ENCODE measurements at regions not wholly inside any gene's neighbourhood (a gene's known extent, or its start where the extent isn't known, plus 50 kb on each side); places are given as distances from the start of the nearest gene placed in this dataset.

GRCh38 chr1:221327954-221328353, 413.9 kb downstream of the DUSP10 start:
- H3K4me1 ChIP-seq = no peaks in the 10 kb centered on the region
- no peaks in the 10 kb centered on the region for H3K27me3 ChIP-seq
- H3K4me3 ChIP-seq = no peak overlapping the region
- H3K9ac ChIP-seq (ENCODE audit: low read depth in 2 of 2, low read length in 2 of 2) = no peak overlapping the region
- intact Hi-C loops (cut with DNase I) = no loop called here
- no peaks in the 10 kb centered on the region for H3K9me3 ChIP-seq
- no peak overlapping the region for H3K27ac ChIP-seq
- TF ChIP-seq CTCF (IDR thresholded peaks at IDR 0.05) = no peak
- no peaks in the 10 kb centered on the region for H3K36me3 ChIP-seq
- DNase-seq = no peak

- Histone ChIP-seq H3K4me1 (no peaks in the 10 kb centered on the region), H3K4me3 (no peak overlapping the region), H3K27ac (no peak overlapping the region), H3K27me3 (no peaks in the 10 kb centered on the region), H3K9me3 (no peaks in the 10 kb centered on the region), H3K36me3 (no peaks in the 10 kb centered on the region), H3K9ac (ENCODE audit: low read depth in 2 of 2, low read length in 2 of 2) (no peak overlapping the region)
- no peak for TF ChIP-seq CTCF (IDR thresholded peaks at IDR 0.05)
- no peak for DNase-seq
- intact Hi-C loops (cut with DNase I) = no loop called here
Measured at GRCh38 chr1:221328371-221328770, 413.5 kb downstream of the DUSP10 start.

DNA sequence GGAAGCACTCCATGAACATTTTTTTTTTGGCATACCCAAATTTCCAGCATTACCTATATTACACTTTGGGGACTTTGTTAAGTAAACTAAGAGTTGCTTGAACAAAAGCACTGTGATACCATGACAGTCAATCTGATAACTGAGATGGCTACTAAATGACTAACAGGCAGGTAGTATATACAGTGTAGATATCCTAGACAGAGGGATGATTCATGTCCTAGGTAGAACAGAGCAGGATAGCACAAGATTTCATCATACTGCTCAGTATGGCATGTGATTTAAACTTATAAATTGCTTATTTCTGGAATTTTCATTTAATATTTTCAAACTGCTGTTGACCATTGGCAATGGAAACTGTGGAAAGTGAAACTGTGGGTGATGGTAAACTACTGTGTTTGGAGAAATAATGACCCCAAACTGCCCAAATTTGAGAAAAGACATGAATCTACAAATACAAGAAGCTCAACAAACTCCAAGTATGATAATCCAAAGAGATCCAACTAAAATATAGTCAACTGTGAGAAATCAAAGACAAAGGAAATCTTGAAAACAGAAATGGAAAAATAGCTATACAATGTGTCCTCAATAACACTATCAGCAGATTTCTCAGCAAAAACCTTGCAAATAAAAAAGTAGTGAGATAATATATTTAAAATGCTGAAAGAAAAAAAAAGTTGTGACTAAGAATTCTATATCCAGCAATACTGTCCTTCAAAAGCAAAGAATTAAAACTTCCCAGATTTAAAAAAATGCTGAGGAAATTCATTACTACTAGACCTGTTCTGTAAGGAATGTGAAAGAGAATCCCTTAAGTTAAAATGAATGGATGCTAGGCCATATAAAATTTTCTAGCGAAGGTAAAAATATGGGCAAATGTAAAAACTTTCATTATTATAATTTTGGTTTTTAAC, 410.4 kb downstream of the DUSP10 start:
- Histone ChIP-seq H3K27me3 (no peaks in the 10 kb centered on the region), H3K27ac (no peak overlapping the region), H3K9me3 (no peaks in the 10 kb centered on the region), H3K4me3 (no peak overlapping the region), H3K36me3 (no peaks in the 10 kb centered on the region), H3K4me1 (no peaks in the 10 kb centered on the region), H3K9ac (ENCODE audit: low read depth in 2 of 2, low read length in 2 of 2) (no peak overlapping the region)
- TF ChIP-seq CTCF (IDR thresholded peaks at IDR 0.05) = no peak
- intact Hi-C loops (cut with DNase I) = no loop called here
- DNase-seq = no peak

DNA sequence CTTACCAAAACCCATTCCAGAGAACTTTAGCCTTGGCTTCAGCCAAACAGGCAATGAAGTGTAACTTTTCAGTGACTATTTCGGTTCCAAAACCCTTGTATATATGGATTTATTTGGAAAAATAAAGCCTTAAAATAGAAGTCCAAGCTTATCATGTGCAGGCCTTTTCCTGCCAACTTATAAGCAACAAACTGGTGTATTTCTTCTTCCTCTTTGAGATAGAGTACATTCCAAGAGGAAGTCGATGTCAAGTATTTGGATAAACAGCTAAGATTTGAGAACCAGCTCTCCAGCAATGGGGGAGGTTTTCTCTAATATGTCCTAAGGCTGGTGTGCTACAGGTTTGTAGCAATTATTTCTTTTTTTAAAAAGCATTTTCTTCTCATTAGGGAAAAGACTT, 407.8 kb downstream of the DUSP10 start:
- Histone ChIP-seq H3K36me3 (no peaks in the 10 kb centered on the region), H3K9me3 (no peaks in the 10 kb centered on the region), H3K27me3 (no peaks in the 10 kb centered on the region), H3K9ac (ENCODE audit: low read depth in 2 of 2, low read length in 2 of 2) (no peak overlapping the region), H3K27ac (peak overlapping the region; percentile 17), H3K4me1 (no peaks in the 10 kb centered on the region), H3K4me3 (no peak overlapping the region)
- no peak for TF ChIP-seq CTCF (IDR thresholded peaks at IDR 0.05)
- no peak for DNase-seq
- intact Hi-C loops (cut with DNase I) = no loop called here

DNA sequence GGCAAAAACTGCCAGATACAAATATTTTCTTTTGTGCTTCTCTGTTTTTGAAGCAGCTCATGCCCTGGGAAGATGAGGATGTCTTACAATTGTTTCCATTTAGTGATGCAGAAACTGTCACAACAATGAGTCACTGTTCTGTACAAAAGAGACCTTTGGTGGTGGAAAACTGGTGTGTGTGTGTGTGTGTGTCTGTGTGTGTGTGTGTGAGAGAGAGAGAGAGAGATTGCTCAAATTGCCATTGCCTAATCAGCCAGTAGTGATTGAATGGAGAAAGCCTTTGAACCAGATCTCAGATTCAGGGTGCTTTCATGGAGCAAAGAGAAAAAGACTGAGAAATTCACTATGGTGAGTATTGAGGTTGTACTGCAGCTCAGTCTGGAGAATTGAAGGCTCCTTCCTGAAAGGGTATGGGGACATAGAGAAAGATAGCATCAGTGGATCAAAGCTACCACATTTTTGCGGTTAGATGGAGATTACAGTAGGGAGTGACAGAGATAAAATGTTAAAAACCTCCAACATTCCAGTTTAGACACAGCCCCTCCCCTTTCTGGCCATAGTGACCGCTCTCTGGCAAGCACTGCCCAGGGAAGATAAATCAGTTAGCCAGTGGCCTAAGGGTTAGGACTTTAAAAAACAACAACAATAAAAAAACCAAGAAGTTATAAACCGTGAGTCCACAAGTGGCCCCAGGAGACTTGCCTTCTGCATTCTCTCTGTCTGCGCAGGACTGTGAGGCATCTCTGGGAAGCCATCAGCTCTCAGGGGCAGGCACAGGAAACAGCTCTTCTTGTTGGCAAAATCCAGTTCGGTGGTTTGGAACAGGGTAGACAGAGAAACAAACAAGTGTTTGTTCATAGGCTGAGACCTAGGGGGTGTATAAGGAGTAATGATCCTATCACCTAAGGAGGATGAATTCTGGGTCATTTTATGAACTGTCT, 406.5 kb downstream of the DUSP10 start:
- no peaks in the 10 kb centered on the region for H3K4me1 ChIP-seq
- no peak for TF ChIP-seq CTCF (IDR thresholded peaks at IDR 0.05)
- no peak for DNase-seq
- intact Hi-C loops (cut with DNase I) = no loop called here
- H3K9ac ChIP-seq (ENCODE audit: low read depth in 2 of 2, low read length in 2 of 2) = no peak overlapping the region
- no peaks in the 10 kb centered on the region for H3K9me3 ChIP-seq
- peak overlapping the region; percentile 29 for H3K27ac ChIP-seq
- no peak overlapping the region for H3K4me3 ChIP-seq
- H3K36me3 ChIP-seq = no peaks in the 10 kb centered on the region
- H3K27me3 ChIP-seq = no peaks in the 10 kb centered on the region
